KMS-11 (cell line): ENCODE measurements at regions not wholly inside any gene's neighbourhood (a gene's known extent, or its start where the extent isn't known, plus 50 kb on each side); places are given as distances from the start of the nearest gene placed in this dataset.
A peak's percentile ranks its signal among the peaks of the same experiment; 100 is the strongest.
"Not testable (repeated sequence)": the region's sequence is repeated elsewhere in the genome, so short reads cannot be mapped to it uniquely, and the experiment has no call there.

Experiments
- H2AFZ ChIP-seq: fragments of 200-600 bp; sonication (generic); 2 replicates; pipeline ENCODE4 v1.6.1; 2016; ENCODE audit warnings: antibody characterized with exemption, mixed run types, low read depth
- H3K27ac ChIP-seq: fragments of 200-600 bp; sonication (generic); 2 replicates; pipeline ENCODE4 v1.6.1; 2016; ENCODE audit warnings: mild to moderate bottlenecking, mixed run types
- H3K27me3 ChIP-seq: fragments of 200-600 bp; sonication (generic); 2 replicates; pipeline ENCODE4 v1.6.1; 2017; ENCODE audit warnings: mild to moderate bottlenecking, low read depth, mixed run types, moderate library complexity; ENCODE audit not compliant: insufficient read depth
- H3K36me3 ChIP-seq: fragments of 200-600 bp; sonication (generic); 2 replicates; pipeline ENCODE4 v1.6.1; 2017; ENCODE audit warnings: mild to moderate bottlenecking, mixed run types; ENCODE audit not compliant: insufficient read depth
- H3K4me1 ChIP-seq: fragments of 200-600 bp; sonication (generic); 2 replicates; pipeline ENCODE4 v1.6.1; 2016; ENCODE audit warnings: mild to moderate bottlenecking, low read depth, mixed run types; ENCODE audit not compliant: poor library complexity, severe bottlenecking
- H3K4me2 ChIP-seq: fragments of 200-600 bp; sonication (generic); 2 replicates; pipeline ENCODE4 v1.7.0; 2016; ENCODE audit warnings: mild to moderate bottlenecking, mixed run types
- H3K4me3 ChIP-seq: fragments of 200-600 bp; sonication (generic); IDR thresholded peaks from 2 replicates; pipeline ENCODE4 v1.6.1; 2017; ENCODE audit warnings: low read depth, low read length, mixed read lengths; ENCODE audit not compliant: insufficient read depth
- H3K79me2 ChIP-seq: fragments of 200-600 bp; sonication (generic); 2 replicates; pipeline ENCODE4 v1.6.1; 2016; ENCODE audit warnings: low read depth, mixed run types; ENCODE audit not compliant: insufficient read depth
- H3K9ac ChIP-seq: fragments of 200-600 bp; sonication (generic); 2 replicates; pipeline ENCODE4 v1.6.1; 2016; ENCODE audit warnings: mild to moderate bottlenecking, mixed run types
- H4K20me1 ChIP-seq: fragments of 200-600 bp; sonication (generic); 2 replicates; pipeline ENCODE4 v1.6.1; 2016; ENCODE audit warnings: mild to moderate bottlenecking, mixed run types; ENCODE audit not compliant: insufficient read depth
- CTCF ChIP-seq: fragments of 200-600 bp; sonication (generic); conservative IDR thresholded peaks from 2 replicates; pipeline ENCODE4 v1.6.1; 2017; ENCODE audit warnings: low read depth, mild to moderate bottlenecking, antibody characterized with exemption, low read length, moderate library complexity, mixed read lengths

GRCh38 chr7:51543801-51544553 is 227.4 kb upstream of the COBL start:
- TF ChIP-seq CTCF, result no peak
- peaks cover 21% of the 10 kb centered on the region for H3K4me1 ChIP-seq
- no peak overlapping the region for H3K4me3 ChIP-seq
- H3K9ac ChIP-seq, result no peak overlapping the region
- no peak overlapping the region for H2AFZ ChIP-seq
- H4K20me1 ChIP-seq, result no peaks in the 10 kb centered on the region
- no peaks in the 10 kb centered on the region for H3K79me2 ChIP-seq
- no peak overlapping the region for H3K27ac ChIP-seq
- H3K4me2 ChIP-seq, result no peak overlapping the region
- H3K27me3 ChIP-seq, result no peaks in the 10 kb centered on the region
- no peaks in the 10 kb centered on the region for H3K36me3 ChIP-seq

- H3K27ac ChIP-seq, H3K79me2 ChIP-seq, H3K4me2 ChIP-seq, H3K4me3 ChIP-seq, H2AFZ ChIP-seq, H3K36me3 ChIP-seq, H3K9ac ChIP-seq, H3K27me3 ChIP-seq, H4K20me1 ChIP-seq: not testable (repeated sequence)
- H3K4me1 ChIP-seq, result peaks cover 21% of the 10 kb centered on the region
Observed at GRCh38 chr7:51540906-51541305, 224.3 kb upstream of the COBL start.

GRCh38 chr7:51539840-51540239 is 223.2 kb upstream of the COBL start:
- no peaks in the 10 kb centered on the region for H3K27me3 ChIP-seq
- no peak overlapping the region for H3K4me3 ChIP-seq
- no peak overlapping the region for H3K27ac ChIP-seq
- no peaks in the 10 kb centered on the region for H3K79me2 ChIP-seq
- no peak overlapping the region for H3K9ac ChIP-seq
- no peaks in the 10 kb centered on the region for H3K36me3 ChIP-seq
- peaks cover 21% of the 10 kb centered on the region for H3K4me1 ChIP-seq
- TF ChIP-seq CTCF, result no peak
- peak overlapping the region; percentile 14; the same call in 1 of the 2 replicates for H3K4me2 ChIP-seq
- no peak overlapping the region for H2AFZ ChIP-seq
- H4K20me1 ChIP-seq, result no peaks in the 10 kb centered on the region

- Histone ChIP-seq H3K9ac (no peak overlapping the region), H3K79me2 (no peaks in the 10 kb centered on the region), H3K4me1 (no peaks in the 10 kb centered on the region), H3K4me2 (no peak overlapping the region), H3K36me3 (no peaks in the 10 kb centered on the region), H3K4me3 (no peak overlapping the region), H3K27me3 (no peaks in the 10 kb centered on the region), H2AFZ (no peak overlapping the region), H3K27ac (no peak overlapping the region), H4K20me1 (no peaks in the 10 kb centered on the region)
- no peak for TF ChIP-seq CTCF
Observed at GRCh38 chr7:51528172-51528571, 211.6 kb upstream of the COBL start.

DNA sequence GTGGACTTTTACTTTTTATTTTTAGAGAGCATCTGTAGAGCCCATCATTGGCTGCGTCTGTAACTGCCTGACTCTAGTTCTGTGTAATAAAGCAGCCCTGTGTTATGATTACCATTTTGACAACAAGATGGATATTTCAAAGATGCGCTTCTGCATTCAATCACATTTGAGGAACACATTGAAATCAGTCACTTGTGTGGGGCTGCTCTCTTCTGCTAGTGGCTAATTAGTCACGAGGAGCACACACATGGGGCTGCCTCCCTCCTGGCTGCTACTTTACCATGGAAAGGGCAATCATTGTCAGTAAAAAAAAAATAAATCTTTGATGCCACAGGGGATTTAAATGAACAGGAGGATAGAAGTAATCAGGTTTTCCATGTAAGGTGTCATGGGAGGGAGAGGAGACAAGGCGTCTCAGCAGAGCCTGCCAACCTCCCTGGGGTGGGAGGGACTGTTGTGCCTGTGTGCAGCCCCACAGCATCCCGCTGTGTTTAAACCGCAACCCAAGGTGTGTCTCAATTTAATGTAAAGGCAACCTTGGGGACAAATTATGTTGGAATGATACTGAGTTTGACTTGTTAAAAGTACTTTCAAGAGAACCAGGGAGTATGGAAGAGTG is 205.2 kb upstream of the COBL start:
- Histone ChIP-seq H3K9ac (no peak overlapping the region), H3K36me3 (no peaks in the 10 kb centered on the region), H3K27ac (no peak overlapping the region), H3K27me3 (no peaks in the 10 kb centered on the region), H2AFZ (no peak overlapping the region), H4K20me1 (no peaks in the 10 kb centered on the region), H3K4me1 (no peaks in the 10 kb centered on the region), H3K4me3 (no peak overlapping the region), H3K4me2 (no peak overlapping the region), H3K79me2 (no peaks in the 10 kb centered on the region)
- no peak for TF ChIP-seq CTCF
